Breast epithelium (tissue), 3 donors: ENCODE measurements at regions not wholly inside any gene's neighbourhood (a gene's known extent, or its start where the extent isn't known, plus 50 kb on each side); places are given as distances from the start of the nearest gene placed in this dataset.

Source experiments
- CTCF ChIP-seq, 3 donors: fragments of 450-650 bp; IDR thresholded peaks; one replicate each; pipeline ENCODE4 v1.5.1; 2016 to 2017; ENCODE audit warnings: antibody characterized with exemption in 3 of 3, mild to moderate bottlenecking in 3 of 3, moderate library complexity in 3 of 3
- POLR2A ChIP-seq: fragments of 450-650 bp; IDR thresholded peaks from one replicate; pipeline ENCODE4 v1.6.1; 2016; ENCODE audit warnings: antibody characterized with exemption, mild to moderate bottlenecking, moderate library complexity
- POLR2AphosphoS5 ChIP-seq, 3 donors: sonication (generic); formaldehyde crosslinking; IDR thresholded peaks; one replicate each; pipeline ENCODE4 v1.6.1; 2017; ENCODE audit warnings: antibody characterized with exemption in 3 of 3

- TF ChIP-seq CTCF (IDR thresholded peaks at IDR 0.05) (no peak), POLR2AphosphoS5 (IDR thresholded peaks at IDR 0.05) (no peak), POLR2A (no peak)
Measured at GRCh38 chr2:203797276-203797675, 70.3 kb upstream of the CTLA4 start.
